GM12873 (cell line): ENCODE measurements at regions not wholly inside any gene's neighbourhood (a gene's known extent, or its start where the extent isn't known, plus 50 kb on each side); places are given as distances from the start of the nearest gene placed in this dataset.

Experiments
- TF ChIP-seq, protein P1 (sequence below): IDR thresholded peaks from 2 replicates; pipeline ENCODE4 v1.5.1; 2012; ENCODE audit warnings: low read depth, mild to moderate bottlenecking, moderate library complexity, low read length, control low read depth; ENCODE audit not compliant: insufficient read depth; ENCODE audit errors: missing control alignments

DNA sequence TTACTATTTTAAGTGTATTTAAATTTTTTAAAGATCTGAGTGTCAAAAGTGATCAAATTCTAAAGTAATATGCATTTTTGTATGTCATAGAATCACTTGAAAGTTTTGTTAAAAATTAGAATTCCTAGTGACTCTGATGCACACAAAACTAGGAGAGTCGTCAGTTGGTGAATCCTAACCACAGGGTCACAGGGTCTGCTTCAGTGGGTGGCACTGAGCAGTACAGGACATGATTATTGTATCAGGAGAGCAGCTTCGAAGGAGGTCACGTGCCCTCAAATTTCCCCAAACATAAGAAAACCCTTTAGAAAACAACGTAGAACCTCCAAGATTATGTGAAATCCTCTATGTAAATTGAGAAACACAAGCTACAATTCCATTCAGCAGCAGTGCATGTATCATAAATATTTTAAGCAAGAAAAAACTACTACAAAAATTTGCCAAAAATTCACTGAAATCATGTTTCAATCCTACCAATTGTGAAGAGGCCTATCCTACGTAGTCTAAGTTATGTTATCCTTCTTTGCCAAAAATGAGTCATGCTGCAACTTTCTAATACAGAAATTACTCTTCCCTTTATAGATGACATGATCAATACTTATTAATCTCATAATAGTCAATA lies 323.6 kb downstream of the AASDHPPT start:
- TF ChIP-seq, protein P1, sequence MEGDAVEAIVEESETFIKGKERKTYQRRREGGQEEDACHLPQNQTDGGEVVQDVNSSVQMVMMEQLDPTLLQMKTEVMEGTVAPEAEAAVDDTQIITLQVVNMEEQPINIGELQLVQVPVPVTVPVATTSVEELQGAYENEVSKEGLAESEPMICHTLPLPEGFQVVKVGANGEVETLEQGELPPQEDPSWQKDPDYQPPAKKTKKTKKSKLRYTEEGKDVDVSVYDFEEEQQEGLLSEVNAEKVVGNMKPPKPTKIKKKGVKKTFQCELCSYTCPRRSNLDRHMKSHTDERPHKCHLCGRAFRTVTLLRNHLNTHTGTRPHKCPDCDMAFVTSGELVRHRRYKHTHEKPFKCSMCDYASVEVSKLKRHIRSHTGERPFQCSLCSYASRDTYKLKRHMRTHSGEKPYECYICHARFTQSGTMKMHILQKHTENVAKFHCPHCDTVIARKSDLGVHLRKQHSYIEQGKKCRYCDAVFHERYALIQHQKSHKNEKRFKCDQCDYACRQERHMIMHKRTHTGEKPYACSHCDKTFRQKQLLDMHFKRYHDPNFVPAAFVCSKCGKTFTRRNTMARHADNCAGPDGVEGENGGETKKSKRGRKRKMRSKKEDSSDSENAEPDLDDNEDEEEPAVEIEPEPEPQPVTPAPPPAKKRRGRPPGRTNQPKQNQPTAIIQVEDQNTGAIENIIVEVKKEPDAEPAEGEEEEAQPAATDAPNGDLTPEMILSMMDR: no peak

DNA sequence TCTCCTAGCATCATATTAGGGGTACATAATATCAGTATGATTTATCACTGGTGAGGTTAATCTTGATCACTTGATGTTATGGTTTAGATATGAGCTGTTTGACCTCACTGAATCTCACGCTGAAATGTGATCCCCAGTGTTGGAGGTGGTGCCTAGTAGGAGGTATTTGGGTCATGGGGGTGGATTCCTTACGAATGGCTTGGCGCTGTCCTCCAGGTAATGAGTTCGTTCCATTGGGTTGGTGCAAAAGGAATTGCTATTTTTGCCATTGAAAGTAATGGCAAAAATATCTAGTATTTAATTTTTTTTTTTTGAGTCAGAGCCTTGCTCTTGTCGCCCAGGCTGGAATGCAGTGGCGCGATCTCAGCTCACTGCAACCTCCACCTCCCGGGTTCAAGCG lies 326.3 kb downstream of the AASDHPPT start:
- TF ChIP-seq, protein P1: no peak

DNA sequence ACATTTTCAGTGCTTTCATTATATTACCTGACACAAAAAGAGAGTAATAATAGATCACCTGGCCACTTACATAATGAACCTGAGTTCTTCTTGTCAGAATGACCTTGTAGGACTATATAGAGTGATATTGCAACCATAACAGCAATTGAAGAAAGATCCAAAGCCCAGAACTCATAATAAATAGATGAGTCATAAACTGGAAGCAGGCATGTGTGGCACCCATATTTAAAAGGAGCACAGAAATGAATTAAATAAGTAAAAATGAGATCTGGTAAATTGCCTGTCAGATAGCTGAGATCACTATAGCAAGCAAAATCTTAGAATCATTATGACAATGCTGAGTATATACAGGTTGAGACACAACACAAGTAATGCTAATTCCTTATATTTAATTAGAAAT lies 331.8 kb downstream of the AASDHPPT start:
- TF ChIP-seq, protein P1: no peak

DNA sequence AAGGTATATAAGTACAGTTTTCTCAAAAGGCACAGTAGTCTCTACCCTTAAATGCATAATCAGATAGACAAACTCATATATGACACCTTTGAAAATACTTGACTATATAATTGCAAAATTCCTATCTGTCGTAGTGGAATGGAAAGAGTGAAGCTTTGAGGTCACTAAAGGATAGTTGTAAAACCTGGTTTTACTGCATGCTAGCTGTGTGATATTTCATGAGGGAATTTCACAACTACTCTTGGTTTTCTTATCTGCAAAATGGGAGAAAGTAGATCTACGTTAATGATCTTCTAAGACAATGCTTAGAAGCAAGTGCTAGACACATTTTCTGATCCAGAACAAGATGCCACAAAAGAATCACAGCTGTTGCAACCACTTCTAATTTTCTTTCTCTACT lies 332.2 kb downstream of the AASDHPPT start:
- TF ChIP-seq, protein P1: no peak

DNA sequence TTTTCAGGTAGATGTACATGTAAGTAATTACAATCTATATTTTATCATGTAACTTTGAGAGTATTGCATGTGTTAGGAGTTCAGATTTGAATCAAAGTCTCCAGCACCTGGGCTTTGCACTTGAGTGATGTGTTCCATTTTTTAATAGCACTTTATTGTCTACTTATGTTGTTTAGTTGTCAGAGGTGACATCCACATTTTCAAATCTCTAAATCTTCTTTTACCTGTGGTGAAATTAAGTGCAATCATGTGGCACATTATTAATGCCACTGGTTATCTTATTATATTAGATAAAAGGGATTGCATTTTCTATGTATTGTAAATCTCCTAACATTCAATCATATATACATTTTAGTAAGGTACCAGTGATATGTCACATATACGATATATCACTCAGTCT lies 333.4 kb downstream of the AASDHPPT start:
- TF ChIP-seq, protein P1: no peak

DNA sequence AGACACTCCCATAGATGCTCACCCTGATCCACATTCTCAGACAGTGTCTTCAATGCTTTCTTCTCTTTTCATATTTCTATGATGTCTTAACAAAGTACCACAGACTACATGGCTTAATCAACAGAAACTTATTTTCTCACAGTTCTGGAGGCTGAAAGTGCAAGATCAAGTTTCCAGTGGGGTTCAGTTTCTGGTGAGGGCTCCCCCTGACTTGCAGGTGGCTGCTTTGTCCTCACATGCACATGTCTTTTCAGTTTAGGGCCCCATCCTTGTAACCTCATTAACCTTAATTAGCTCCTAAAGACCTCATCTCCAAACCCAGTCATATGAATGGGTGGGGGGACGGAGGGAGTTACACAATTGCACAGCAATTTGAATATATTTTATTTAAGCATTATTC lies 335.8 kb downstream of the AASDHPPT start:
- TF ChIP-seq, protein P1: no peak

DNA sequence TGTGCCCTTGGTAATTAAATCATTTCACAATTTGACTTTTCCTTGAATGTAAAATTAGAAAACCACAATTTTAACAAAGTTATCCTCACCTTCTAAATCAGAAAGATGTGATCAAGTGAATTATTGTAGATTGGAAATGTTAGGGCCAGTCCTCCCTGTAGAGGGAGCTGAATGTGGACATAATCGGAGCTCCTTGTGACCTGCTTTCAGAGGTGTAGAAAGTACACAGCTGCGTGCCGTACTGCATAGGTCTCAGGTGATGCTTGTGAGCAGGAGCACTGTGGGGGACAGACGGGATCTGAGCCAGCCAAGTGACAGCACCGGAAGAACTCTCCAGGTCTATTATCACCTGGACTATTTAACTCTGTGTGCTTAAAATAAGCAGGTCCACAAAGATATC lies 338.0 kb downstream of the AASDHPPT start:
- TF ChIP-seq, protein P1: no peak
